ENCODE measurements at regions not wholly inside any gene's neighbourhood (a gene's known extent, or its start where the extent isn't known, plus 50 kb on each side); places are given as distances from the start of the nearest gene placed in this dataset.

GRCh38 chr15:92528736-92529135 lies 126.8 kb downstream of the FAM174B start:
- TF ChIP-seq CTCF (conservative IDR thresholded peaks at IDR 0.05; ENCODE audit: low read depth, low read length) (no peak), NFE2L2 (IDR thresholded peaks at IDR 0.05; ENCODE audit: low read depth, low read length) (no peak), ELK1 (IDR thresholded peaks at IDR 0.05; ENCODE audit: borderline replicate concordance, low read depth, low read length) (no peak), POLR2A (IDR thresholded peaks at IDR 0.05; ENCODE audit: low read depth, low read length) (no peak), BHLHE40 (IDR thresholded peaks at IDR 0.05; ENCODE audit: low read depth, low read length) (no peak), RFX5 (IDR thresholded peaks at IDR 0.05; ENCODE audit: low read depth, low read length) (no peak), RCOR1 (IDR thresholded peaks at IDR 0.05; ENCODE audit: insufficient replicate concordance, low read length) (no peak), CEBPB (IDR thresholded peaks at IDR 0.05; ENCODE audit: low read depth, low read length) (no peak), FOS (IDR thresholded peaks at IDR 0.05; ENCODE audit: low read depth, low read length) (no peak), CHD1 (IDR thresholded peaks at IDR 0.05; ENCODE audit: low read depth, low read length) (no peak), MAFK (IDR thresholded peaks at IDR 0.05; ENCODE audit: low read depth, low read length) (no peak), USF2 (IDR thresholded peaks at IDR 0.05; ENCODE audit: low read depth, low read length) (no peak), MAZ (IDR thresholded peaks at IDR 0.05; ENCODE audit: borderline replicate concordance, low read depth, low read length) (no peak)

All from IMR-90 (cell line).